H1 (cell line): ENCODE measurements at regions not wholly inside any gene's neighbourhood (a gene's known extent, or its start where the extent isn't known, plus 50 kb on each side); places are given as distances from the start of the nearest gene placed in this dataset.

Experiments
- CTCF ChIA-PET: fragments of 300-600 bp; sonication (Branson Sonifier 250); formaldehyde crosslinking; loops from one replicate; lab custom pipeline; 2021; ENCODE audit not compliant: partially characterized antibody; lab: Charles Lee
- POLR2A ChIA-PET: fragments of 300-600 bp; sonication (Branson Sonifier 250); formaldehyde crosslinking; loops from one replicate; lab custom pipeline; 2021; ENCODE audit warnings: inconsistent platforms; ENCODE audit not compliant: partially characterized antibody; lab: Charles Lee
- DNase-seq, 2 experiments: peaks; one replicate each; pipeline versions ENCODE4 v3.0.0 to v3.0.0-alpha.2; 2010 to 2022; ENCODE audit warnings: low spot score in 2 of 2, low read depth in 1 of 2, mixed read lengths in 1 of 2
- FAIRE-seq: peaks from 2 replicates; lab custom pipeline; 2011; peaks lifted over from hg19 to GRCh38; lab: Jason Lieb, UNC
- H2AFZ ChIP-seq: 2 replicates; pipeline ENCODE4 v1.8.1; 2012; ENCODE audit warnings: low read length, inconsistent platforms
- H2AK5ac ChIP-seq: 2 replicates; pipeline ENCODE4 v1.6.1; 2013; ENCODE audit warnings: low read depth, low read length
- H2BK120ac ChIP-seq: replicated peaks from 2 replicates; pipeline ENCODE3; 2013; ENCODE audit warnings: low read depth, low read length, inconsistent platforms
- H2BK12ac ChIP-seq: 2 replicates; pipeline ENCODE4 v1.6.1; 2013; ENCODE audit warnings: low read depth, low read length
- H2BK15ac ChIP-seq: 2 replicates; pipeline ENCODE4 v1.6.1; 2013; ENCODE audit warnings: low read length
- H2BK20ac ChIP-seq: 2 replicates; pipeline ENCODE4 v1.6.1; 2013; ENCODE audit warnings: low read length
- H2BK5ac ChIP-seq: 2 replicates; pipeline ENCODE4 v1.6.1; 2013; ENCODE audit warnings: low read depth, low read length
- H3K14ac ChIP-seq: 2 replicates; pipeline ENCODE4 v1.6.1; 2013; ENCODE audit warnings: inconsistent platforms; ENCODE audit not compliant: insufficient read length
- H3K18ac ChIP-seq: 2 replicates; pipeline ENCODE4 v1.6.1; 2013; ENCODE audit warnings: low read length; ENCODE audit errors: extremely low read depth
- H3K23ac ChIP-seq: 2 replicates; pipeline ENCODE4 v1.6.1; 2013; ENCODE audit warnings: inconsistent platforms; ENCODE audit not compliant: insufficient read length
- H3K23me2 ChIP-seq: 2 replicates; pipeline ENCODE4 v1.6.1; 2013; ENCODE audit warnings: low read depth, low read length
- H3K27ac ChIP-seq: 2 replicates; pipeline ENCODE4 v1.6.1; 2011; ENCODE audit warnings: low read depth, low read length, inconsistent platforms
- H3K27me3 ChIP-seq, 4 experiments: replicated peaks in 1 of 4; 1 replicate in 1 of 4; 2 replicates in 3 of 4; pipeline versions ENCODE4 v1.6.1 to v1.8.1; 2011 to 2013; ENCODE audit warnings: low read length in 3 of 4, mild to moderate bottlenecking in 3 of 4, inconsistent platforms in 2 of 4, mixed read lengths in 2 of 4, moderate library complexity in 1 of 4; ENCODE audit not compliant: control insufficient read depth in 3 of 4, insufficient read depth in 3 of 4; ENCODE audit errors: extremely low read depth in 1 of 4
- H3K36me3 ChIP-seq, 4 experiments: 2 replicates each; pipeline versions ENCODE4 v1.6.1 to v1.8.1; 2011 to 2013; ENCODE audit warnings: mild to moderate bottlenecking in 4 of 4, low read length in 3 of 4, moderate library complexity in 2 of 4, control low read depth in 1 of 4, inconsistent platforms in 1 of 4; ENCODE audit not compliant: insufficient read depth in 4 of 4, control insufficient read depth in 2 of 4
- H3K4ac ChIP-seq: replicated peaks from 2 replicates; pipeline ENCODE3; 2013; ENCODE audit warnings: low read length, low read depth, mixed read lengths, inconsistent platforms; ENCODE audit not compliant: insufficient read length
- H3K4me1 ChIP-seq, 4 experiments: replicated peaks in 1 of 4; 1 replicate in 1 of 4; 2 replicates in 3 of 4; pipeline versions ENCODE4 v1.6.1 to v1.8.1; 2011 to 2013; ENCODE audit warnings: low read length in 3 of 4, inconsistent platforms in 2 of 4, mixed read lengths in 1 of 4; ENCODE audit not compliant: insufficient read depth in 4 of 4, control insufficient read depth in 3 of 4
- H3K4me2 ChIP-seq, 2 experiments: 2 replicates each; pipeline versions ENCODE4 v1.6.1 to v1.8.1; 2011 to 2013; ENCODE audit warnings: low read depth in 2 of 2, low read length in 2 of 2, control low read depth in 1 of 2, inconsistent platforms in 1 of 2, mild to moderate bottlenecking in 1 of 2; ENCODE audit not compliant: insufficient read depth in 1 of 2
- H3K4me3 ChIP-seq, 4 experiments: fragments of 200-600, 300-600 bp in 1 of 4; sonication (generic), shearing (Covaris generic), sonication (Bioruptor Twin) in 1 of 4; 2 replicates each; pipeline versions ENCODE4 v1.5.1 to v1.8.1; 2011 to 2016; ENCODE audit warnings: low read length in 4 of 4, low read depth in 3 of 4, control low read depth in 2 of 4, inconsistent platforms in 2 of 4, mild to moderate bottlenecking in 2 of 4, mixed read lengths in 1 of 4, moderate library complexity in 1 of 4; ENCODE audit not compliant: insufficient read depth in 2 of 4; ENCODE audit errors: extremely low read depth in 1 of 4
- H3K56ac ChIP-seq: replicated peaks from 2 replicates; pipeline ENCODE3; 2013; ENCODE audit warnings: low read depth, mild to moderate bottlenecking, mixed read lengths, low read length, inconsistent platforms; ENCODE audit not compliant: insufficient read length
- H3K79me1 ChIP-seq: 2 replicates; pipeline ENCODE4 v1.6.1; 2013; ENCODE audit warnings: low read depth, low read length, control low read depth
- H3K79me2 ChIP-seq, 2 experiments: 2 replicates each; pipeline versions ENCODE4 v1.6.1 to v1.8.1; 2012 to 2013; ENCODE audit warnings: low read length in 2 of 2, mild to moderate bottlenecking in 2 of 2, inconsistent platforms in 1 of 2; ENCODE audit not compliant: insufficient read depth in 2 of 2, control insufficient read depth in 1 of 2
- H3K9ac ChIP-seq, 4 experiments: replicated peaks in 1 of 4; 1 replicate in 1 of 4; 2 replicates in 3 of 4; pipeline versions ENCODE4 v1.6.1 to v1.8.1; 2011 to 2013; ENCODE audit warnings: low read depth in 3 of 4, low read length in 3 of 4, control low read depth in 2 of 4, mild to moderate bottlenecking in 2 of 4, moderate library complexity in 2 of 4, inconsistent platforms in 1 of 4; ENCODE audit errors: extremely low read depth in 1 of 4
- H3K9me3 ChIP-seq, 2 experiments: 2 replicates each; pipeline versions ENCODE4 v1.6.1 to v1.8.1; 2012 to 2013; ENCODE audit warnings: mild to moderate bottlenecking in 2 of 2, moderate library complexity in 2 of 2, control low read depth in 1 of 2, inconsistent platforms in 1 of 2, low read depth in 1 of 2, low read length in 1 of 2, mixed read lengths in 1 of 2; ENCODE audit not compliant: insufficient read depth in 2 of 2
- H4K20me1 ChIP-seq, 2 experiments: replicated peaks in 1 of 2; 2 replicates each; pipeline versions ENCODE3 to v1.8.1; 2011 to 2013; ENCODE audit warnings: inconsistent platforms in 2 of 2, low read length in 2 of 2, mild to moderate bottlenecking in 1 of 2; ENCODE audit not compliant: insufficient read depth in 2 of 2, control insufficient read depth in 1 of 2
- H4K5ac ChIP-seq: 2 replicates; pipeline ENCODE4 v1.6.1; 2013; ENCODE audit warnings: low read length, low read depth, mixed read lengths, inconsistent platforms; ENCODE audit not compliant: insufficient read length
- H4K8ac ChIP-seq: 2 replicates; pipeline ENCODE4 v1.8.0; 2013; ENCODE audit warnings: mild to moderate bottlenecking, moderate library complexity, low read length, inconsistent platforms; ENCODE audit not compliant: insufficient read depth; ENCODE audit errors: extremely low read depth
- H4K91ac ChIP-seq: replicated peaks from 2 replicates; pipeline ENCODE3; 2013; ENCODE audit warnings: low read length, mixed read lengths, inconsistent platforms; ENCODE audit not compliant: insufficient read length
- CHD2 ChIP-seq: IDR thresholded peaks from 2 replicates; pipeline ENCODE4 v1.6.1; 2012; ENCODE audit warnings: low read length, improper control_type of control experiment
- EP300 ChIP-seq, 2 experiments: IDR thresholded peaks; 1 replicate in 1 of 2; 2 replicates in 1 of 2; pipeline ENCODE4 v1.6.1; 2011 to 2012; ENCODE audit warnings: low read depth in 2 of 2, low read length in 2 of 2, mild to moderate bottlenecking in 2 of 2, borderline replicate concordance in 1 of 2, inconsistent platforms in 1 of 2, moderate library complexity in 1 of 2
- JUN ChIP-seq: IDR thresholded peaks from 2 replicates; pipeline ENCODE4 v1.6.1; 2011; ENCODE audit warnings: low read depth, mild to moderate bottlenecking, improper control_type of control experiment, low read length
- MAX ChIP-seq: IDR thresholded peaks from 2 replicates; pipeline ENCODE4 v1.6.1; 2012; ENCODE audit warnings: inconsistent platforms
- NANOG ChIP-seq: IDR thresholded peaks from 2 replicates; pipeline ENCODE4 v1.6.1; 2011; ENCODE audit warnings: low read length, low read depth, mild to moderate bottlenecking, inconsistent platforms; ENCODE audit not compliant: insufficient read depth, poor library complexity, severe bottlenecking
- PHF8 ChIP-seq: fragments of 200-600 bp; sonication (generic); conservative IDR thresholded peaks from 2 replicates; pipeline ENCODE4 v1.7.1; 2012; ENCODE audit warnings: low read depth, mild to moderate bottlenecking, inconsistent platforms, low read length, moderate library complexity
- RFX5 ChIP-seq: IDR thresholded peaks from 2 replicates; pipeline ENCODE4 v1.6.1; 2011; ENCODE audit warnings: low read depth, low read length, improper control_type of control experiment, borderline replicate concordance
- SAP30 ChIP-seq: fragments of 300-600 bp; sonication (generic); IDR thresholded peaks from 2 replicates; pipeline ENCODE4 v1.7.1; 2012; ENCODE audit warnings: low read length, moderate library complexity, mild to moderate bottlenecking, inconsistent platforms; ENCODE audit not compliant: insufficient read depth, insufficient replicate concordance
- SIX5 ChIP-seq: IDR thresholded peaks from 2 replicates; pipeline ENCODE4 v1.6.1; 2011; ENCODE audit warnings: mild to moderate bottlenecking, low read depth, low read length
- SP4 ChIP-seq: IDR thresholded peaks from 2 replicates; pipeline ENCODE4 v1.6.1; 2012; ENCODE audit warnings: low read length, inconsistent platforms
- SUZ12 ChIP-seq: fragments of 200-600 bp; sonication (generic); IDR thresholded peaks from 2 replicates; pipeline ENCODE4 v1.6.1; 2012; ENCODE audit warnings: mild to moderate bottlenecking, inconsistent platforms, low read length, moderate library complexity, mixed read lengths
- WGBS, 2 experiments: shearing (Covaris generic) in 1 of 2; methylation state at CpG; one replicate each; pipeline versions ENCODE4 v1.1.6 to v1.1.7; 2013 to 2015; ENCODE audit warnings: low lambda C conversion rate in 2 of 2, mixed read lengths in 2 of 2, inconsistent platforms in 1 of 2, low coverage in 1 of 2, missing lambda C conversion rate in 1 of 2; ENCODE audit not compliant: insufficient replicate concordance in 2 of 2, insufficient coverage in 1 of 2, insufficient read length in 1 of 2; ENCODE audit errors: extremely low coverage in 1 of 2, missing lambda C conversion rate in 1 of 2; 5-methylcytosine and 5-hydroxymethylcytosine counted together

DNA sequence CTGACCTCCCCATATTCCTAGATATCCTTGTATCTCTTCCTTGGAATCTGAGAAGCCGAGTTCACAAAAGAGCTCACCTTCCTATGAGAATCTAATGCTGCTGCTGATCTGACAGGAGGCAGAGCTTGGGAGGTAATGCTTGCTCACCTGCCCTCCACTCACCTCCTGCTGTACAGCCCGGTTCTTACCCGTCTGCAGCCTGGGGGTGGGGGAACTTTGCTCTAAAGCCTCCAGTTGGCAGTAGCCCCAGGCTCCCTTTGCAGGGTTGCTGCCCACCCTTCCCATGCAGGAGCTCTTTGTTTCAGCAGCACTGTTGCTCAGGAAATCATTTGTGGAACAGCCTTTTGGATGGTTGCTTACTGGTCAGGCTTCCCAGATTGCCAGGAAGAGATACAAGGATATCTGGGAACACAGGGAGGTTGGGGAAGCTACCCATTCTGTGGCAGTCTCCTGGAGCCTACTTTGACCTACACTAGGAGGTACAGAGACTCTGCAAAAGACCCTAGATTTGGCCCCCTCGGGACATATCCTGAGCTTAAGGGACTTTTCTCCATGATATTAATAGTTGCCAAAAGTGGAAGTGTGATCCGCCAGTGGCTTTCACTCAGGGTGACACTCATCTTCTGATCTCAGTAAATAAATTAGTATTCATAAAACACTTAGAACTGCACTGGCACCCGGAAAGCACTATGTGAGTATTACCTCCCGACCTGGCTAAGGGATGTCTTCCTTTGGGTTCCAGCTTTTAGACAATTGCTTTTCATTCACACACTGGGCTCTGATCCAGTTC lies 363.7 kb upstream of the PODXL start:
- Histone ChIP-seq H3K79me1 (no peaks in the 10 kb centered on the region), H3K23me2 (no peaks in the 10 kb centered on the region), H3K18ac (no peak overlapping the region), H2BK120ac (no peak overlapping the region), H2AFZ (no peak overlapping the region), H3K9ac (no peak overlapping the region), H3K4me3 (no peak overlapping the region), H2BK20ac (no peak overlapping the region; the same call in 1 of the 2 replicates), H3K79me2 (no peaks in the 10 kb centered on the region), H4K20me1 (no peaks in the 10 kb centered on the region), H3K27ac (no peak overlapping the region), H3K4me2 (no peak overlapping the region), H3K9me3 (no peaks in the 10 kb centered on the region), H2BK15ac (no peak overlapping the region), H3K36me3 (no peaks in the 10 kb centered on the region), H3K56ac (no peak overlapping the region), H3K4me1 (peaks cover 0 to 2% (median 0%) of the 10 kb centered on the region in 4 experiments; a peak in 1 of 7 replicates), H4K8ac (no peak overlapping the region), H3K14ac (no peak overlapping the region), H3K23ac (no peak overlapping the region), H4K91ac (no peak overlapping the region), H2BK5ac (no peak overlapping the region), H2BK12ac (no peak overlapping the region), H3K27me3 (no peaks in the 10 kb centered on the region), H4K5ac (no peak overlapping the region), H2AK5ac (no peak overlapping the region), H3K4ac (no peak overlapping the region)
- 75% methylated on average over 7 of the region's 7 CpGs; no CpG with 5 or more reads in 1 of the 2 experiments for WGBS, 2 experiments
- POLR2A ChIA-PET: no interaction called here
- CTCF ChIA-PET: interaction anchor here (0.6 to 3.9 kb wide), 18 partner anchors 10 to 399 kb away, joined by 3 to 19 read pairs (median 3); no protein-coding TSS in a partner anchor
- FAIRE-seq (no peak), DNase-seq (no peak)
- TF ChIP-seq RFX5 (no peak), SAP30 (no peak), MAX (no peak), SIX5 (no peak), JUN (no peak), PHF8 (no peak), SP4 (no peak), CHD2 (no peak), EP300 (IDR thresholded peaks at IDR 0.05; ENCODE audit: borderline replicate concordance in 1 of 2, low read depth in 2 of 2, low read length in 2 of 2) (no peak), NANOG (no peak), SUZ12 (no peak)
